Cardiac muscle cell (in vitro differentiated cells and primary cell): ENCODE measurements at regions not wholly inside any gene's neighbourhood (a gene's known extent, or its start where the extent isn't known, plus 50 kb on each side); places are given as distances from the start of the nearest gene placed in this dataset.
"Not testable (repeated sequence)": the region's sequence is repeated elsewhere in the genome, so short reads cannot be mapped to it uniquely, and the experiment has no call there.

Experiments
- DNase-seq, 2 donors: peaks; one replicate each; pipeline versions ENCODE4 v3.0.0 to v3.0.0-alpha.2; 2010 to 2017; ENCODE audit warnings: low read depth in 1 of 2, low spot score in 1 of 2
- H3K27ac ChIP-seq: fragments of 200-600 bp; sonication (generic); 2 replicates; pipeline ENCODE4 v1.5.1; 2016
- H3K27me3 ChIP-seq: fragments of 200-600 bp; sonication (generic); 2 replicates; pipeline ENCODE4 v1.6.0; 2016; ENCODE audit warnings: control low read depth
- H3K36me3 ChIP-seq: fragments of 200-600 bp; sonication (generic); 2 replicates; pipeline ENCODE4 v1.5.1; 2016; ENCODE audit warnings: control low read depth
- H3K4me1 ChIP-seq: fragments of 200-600 bp; sonication (generic); 2 replicates; pipeline ENCODE4 v1.8.1; 2017; ENCODE audit warnings: low read depth, mild to moderate bottlenecking, mixed run types
- H3K4me3 ChIP-seq: fragments of 200-600 bp; sonication (generic); 2 replicates; pipeline ENCODE4 v1.5.1; 2016; ENCODE audit warnings: mild to moderate bottlenecking
- H3K9me3 ChIP-seq: fragments of 200-600 bp; sonication (generic); 2 replicates; pipeline ENCODE4 v1.5.1; 2017; ENCODE audit warnings: low read depth, mild to moderate bottlenecking, control low read depth
- TF ChIP-seq, protein P1 (sequence below): IDR thresholded peaks from 2 replicates; pipeline ENCODE4 v1.5.1; 2012; ENCODE audit warnings: low read depth, mild to moderate bottlenecking, low read length

DNA sequence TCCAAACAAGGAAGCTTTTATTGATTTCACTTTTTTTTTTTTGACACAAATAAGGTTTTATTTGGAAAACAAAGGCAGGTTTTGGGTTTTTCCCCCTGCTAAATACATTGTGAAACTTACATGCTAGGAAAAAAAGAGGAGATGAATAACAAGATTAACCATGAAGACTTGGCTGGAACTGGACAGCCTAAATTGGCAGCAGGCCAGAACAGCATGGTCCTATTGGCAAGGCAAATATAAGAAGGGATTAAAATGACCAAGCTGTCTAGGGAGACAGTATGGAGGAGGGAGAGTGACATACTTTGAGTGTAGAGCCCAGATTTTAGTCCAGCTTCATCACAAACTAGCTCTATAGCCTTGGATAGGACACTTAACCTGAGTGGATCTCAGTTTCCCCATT lies 63.9 kb upstream of the BBX start:
- H3K27ac ChIP-seq = no peak overlapping the region
- no peaks in the 10 kb centered on the region for H3K36me3 ChIP-seq
- H3K9me3 ChIP-seq = no peaks in the 10 kb centered on the region
- TF ChIP-seq, protein P1, sequence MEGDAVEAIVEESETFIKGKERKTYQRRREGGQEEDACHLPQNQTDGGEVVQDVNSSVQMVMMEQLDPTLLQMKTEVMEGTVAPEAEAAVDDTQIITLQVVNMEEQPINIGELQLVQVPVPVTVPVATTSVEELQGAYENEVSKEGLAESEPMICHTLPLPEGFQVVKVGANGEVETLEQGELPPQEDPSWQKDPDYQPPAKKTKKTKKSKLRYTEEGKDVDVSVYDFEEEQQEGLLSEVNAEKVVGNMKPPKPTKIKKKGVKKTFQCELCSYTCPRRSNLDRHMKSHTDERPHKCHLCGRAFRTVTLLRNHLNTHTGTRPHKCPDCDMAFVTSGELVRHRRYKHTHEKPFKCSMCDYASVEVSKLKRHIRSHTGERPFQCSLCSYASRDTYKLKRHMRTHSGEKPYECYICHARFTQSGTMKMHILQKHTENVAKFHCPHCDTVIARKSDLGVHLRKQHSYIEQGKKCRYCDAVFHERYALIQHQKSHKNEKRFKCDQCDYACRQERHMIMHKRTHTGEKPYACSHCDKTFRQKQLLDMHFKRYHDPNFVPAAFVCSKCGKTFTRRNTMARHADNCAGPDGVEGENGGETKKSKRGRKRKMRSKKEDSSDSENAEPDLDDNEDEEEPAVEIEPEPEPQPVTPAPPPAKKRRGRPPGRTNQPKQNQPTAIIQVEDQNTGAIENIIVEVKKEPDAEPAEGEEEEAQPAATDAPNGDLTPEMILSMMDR = no peak
- H3K4me1 ChIP-seq = no peaks in the 10 kb centered on the region
- no peak overlapping the region for H3K4me3 ChIP-seq
- DNase-seq = peak in 1 of 2 donors; percentile 60
- H3K27me3 ChIP-seq = no peaks in the 10 kb centered on the region

GRCh38 chr3:107461721-107462120 lies 61.0 kb upstream of the BBX start:
- no peaks in the 10 kb centered on the region for H3K4me1 ChIP-seq
- H3K9me3 ChIP-seq = no peaks in the 10 kb centered on the region
- TF ChIP-seq, protein P1 = no peak
- H3K36me3 ChIP-seq = no peaks in the 10 kb centered on the region
- H3K4me3 ChIP-seq = no peak overlapping the region
- H3K27ac ChIP-seq = no peak overlapping the region
- no peak for DNase-seq
- no peaks in the 10 kb centered on the region for H3K27me3 ChIP-seq

DNA sequence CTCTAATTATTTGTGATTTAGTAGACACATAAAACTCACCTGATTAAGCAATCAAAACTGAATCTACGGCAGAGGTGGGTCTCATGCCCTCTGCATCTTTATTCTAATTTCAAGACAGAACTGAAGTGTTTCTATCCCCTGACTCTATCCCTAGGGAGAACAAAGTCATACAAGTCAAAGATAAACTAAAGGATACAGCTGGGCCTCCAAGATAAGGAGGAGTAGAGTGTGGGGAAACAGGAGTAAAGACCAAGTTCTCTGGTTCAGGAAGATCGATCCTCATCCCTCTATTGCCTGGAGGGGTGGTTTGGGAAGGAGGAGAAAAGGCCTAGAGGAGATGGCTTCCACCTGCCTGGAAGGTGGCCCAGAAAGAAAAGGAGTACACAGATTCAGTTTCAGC lies 58.7 kb upstream of the BBX start:
- H3K9me3 ChIP-seq = no peaks in the 10 kb centered on the region
- H3K27me3 ChIP-seq = no peaks in the 10 kb centered on the region
- TF ChIP-seq, protein P1 = no peak
- no peak overlapping the region for H3K4me3 ChIP-seq
- H3K36me3 ChIP-seq = no peaks in the 10 kb centered on the region
- DNase-seq = no peak
- no peak overlapping the region for H3K27ac ChIP-seq
- H3K4me1 ChIP-seq = no peaks in the 10 kb centered on the region

DNA sequence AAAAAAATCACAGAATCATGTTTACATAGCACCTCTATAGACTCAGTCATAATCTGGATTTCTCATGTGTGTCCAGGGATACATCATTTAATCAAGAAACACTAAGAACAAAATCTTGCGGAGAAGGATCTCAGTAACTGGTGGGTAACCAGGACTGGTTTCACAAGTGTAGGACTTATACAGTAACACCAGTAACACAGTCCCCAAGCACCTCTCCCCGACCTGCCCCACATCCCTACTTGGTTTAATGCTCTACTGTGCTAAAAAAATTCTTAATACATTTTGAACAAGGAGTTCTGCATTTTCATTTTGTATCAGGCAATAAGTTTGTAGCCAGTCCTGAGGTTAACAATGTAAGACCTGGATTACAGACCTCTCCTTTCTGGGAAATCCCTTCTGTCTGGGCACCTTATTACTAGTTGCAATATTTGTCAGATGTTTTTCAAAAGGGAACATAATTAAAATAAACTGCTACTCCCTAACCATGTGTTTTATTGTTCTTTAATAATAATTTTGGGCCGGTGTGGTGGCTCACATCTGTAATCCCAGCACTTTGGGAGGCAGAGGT lies 57.6 kb upstream of the BBX start:
- H3K4me1 ChIP-seq = no peaks in the 10 kb centered on the region
- H3K4me3 ChIP-seq = no peak overlapping the region
- no peaks in the 10 kb centered on the region for H3K36me3 ChIP-seq
- H3K27ac ChIP-seq = no peak overlapping the region
- TF ChIP-seq, protein P1 = no peak
- no peak for DNase-seq
- H3K9me3 ChIP-seq = no peaks in the 10 kb centered on the region
- no peaks in the 10 kb centered on the region for H3K27me3 ChIP-seq

GRCh38 chr3:107468782-107469181 lies 54.0 kb upstream of the BBX start:
- Histone ChIP-seq H3K4me3 (no peak overlapping the region), H3K9me3 (no peaks in the 10 kb centered on the region), H3K4me1 (no peaks in the 10 kb centered on the region), H3K27ac (no peak overlapping the region), H3K36me3 (no peaks in the 10 kb centered on the region), H3K27me3 (no peaks in the 10 kb centered on the region)
- TF ChIP-seq, protein P1 = no peak
- no peak for DNase-seq

DNA sequence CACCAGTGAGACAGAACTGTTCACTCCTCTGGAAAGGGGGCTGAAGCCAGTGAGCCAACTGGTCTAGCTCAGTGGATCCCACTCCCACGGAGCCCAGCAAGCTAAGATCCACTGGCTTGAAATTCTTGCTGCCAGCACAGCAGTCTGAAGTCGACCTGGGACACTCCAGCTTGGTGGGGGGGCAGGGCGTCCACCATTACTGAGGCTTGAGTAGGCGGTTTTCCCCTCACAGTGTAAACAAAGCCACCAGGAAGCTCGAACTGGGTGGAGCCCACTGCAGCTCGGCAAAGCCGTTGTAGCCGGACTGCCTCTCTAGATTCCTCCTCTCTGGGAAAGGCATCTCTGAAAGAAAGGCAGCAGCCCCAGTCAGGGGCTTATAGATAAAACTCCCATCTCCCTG lies 52.3 kb upstream of the BBX start:
- not testable (repeated sequence) for DNase-seq, H3K9me3 ChIP-seq, H3K4me3 ChIP-seq, H3K4me1 ChIP-seq, H3K27ac ChIP-seq, H3K36me3 ChIP-seq, H3K27me3 ChIP-seq
